Mucosa of rectum (tissue), 2 donors: ENCODE measurements at regions not wholly inside any gene's neighbourhood (a gene's known extent, or its start where the extent isn't known, plus 50 kb on each side); places are given as distances from the start of the nearest gene placed in this dataset.

ENCODE experiments used
- H3K27ac ChIP-seq, 2 donors: one replicate each; pipeline ENCODE4 v1.7.0; 2013; ENCODE audit warnings: inconsistent platforms in 2 of 2, low read depth in 2 of 2, low read length in 2 of 2
- H3K27me3 ChIP-seq, 2 donors: one replicate each; pipeline ENCODE4 v1.7.0; 2013; ENCODE audit warnings: low read length in 2 of 2; ENCODE audit not compliant: control insufficient read depth in 2 of 2, insufficient read depth in 2 of 2
- H3K36me3 ChIP-seq, 2 donors: one replicate each; pipeline ENCODE4 v1.7.0; 2013; ENCODE audit warnings: low read length in 2 of 2; ENCODE audit not compliant: control insufficient read depth in 2 of 2, insufficient read depth in 2 of 2
- H3K4me1 ChIP-seq, 2 donors: one replicate each; pipeline ENCODE4 v1.7.0; 2013; ENCODE audit warnings: low read length in 2 of 2, mild to moderate bottlenecking in 1 of 2; ENCODE audit not compliant: control insufficient read depth in 2 of 2, insufficient read depth in 2 of 2
- H3K4me3 ChIP-seq, 2 donors: one replicate each; pipeline ENCODE4 v1.7.0; 2013; ENCODE audit warnings: low read length in 2 of 2
- H3K9ac ChIP-seq, 2 donors: one replicate each; pipeline ENCODE4 v1.7.0; 2013; ENCODE audit warnings: low read length in 2 of 2, low read depth in 1 of 2, mild to moderate bottlenecking in 1 of 2
- H3K9me3 ChIP-seq, 2 donors: one replicate each; pipeline ENCODE4 v1.7.0; 2013; ENCODE audit warnings: low read length in 2 of 2; ENCODE audit not compliant: control insufficient read depth in 2 of 2
- donor health status: healthy.
- donor health status: Normal muscosa, but diverticular disease.

- no peaks in the 10 kb centered on the region for H3K9me3 ChIP-seq
Observed at GRCh38 chr9:38157711-38158110, 88.7 kb upstream of the SHB start.

DNA sequence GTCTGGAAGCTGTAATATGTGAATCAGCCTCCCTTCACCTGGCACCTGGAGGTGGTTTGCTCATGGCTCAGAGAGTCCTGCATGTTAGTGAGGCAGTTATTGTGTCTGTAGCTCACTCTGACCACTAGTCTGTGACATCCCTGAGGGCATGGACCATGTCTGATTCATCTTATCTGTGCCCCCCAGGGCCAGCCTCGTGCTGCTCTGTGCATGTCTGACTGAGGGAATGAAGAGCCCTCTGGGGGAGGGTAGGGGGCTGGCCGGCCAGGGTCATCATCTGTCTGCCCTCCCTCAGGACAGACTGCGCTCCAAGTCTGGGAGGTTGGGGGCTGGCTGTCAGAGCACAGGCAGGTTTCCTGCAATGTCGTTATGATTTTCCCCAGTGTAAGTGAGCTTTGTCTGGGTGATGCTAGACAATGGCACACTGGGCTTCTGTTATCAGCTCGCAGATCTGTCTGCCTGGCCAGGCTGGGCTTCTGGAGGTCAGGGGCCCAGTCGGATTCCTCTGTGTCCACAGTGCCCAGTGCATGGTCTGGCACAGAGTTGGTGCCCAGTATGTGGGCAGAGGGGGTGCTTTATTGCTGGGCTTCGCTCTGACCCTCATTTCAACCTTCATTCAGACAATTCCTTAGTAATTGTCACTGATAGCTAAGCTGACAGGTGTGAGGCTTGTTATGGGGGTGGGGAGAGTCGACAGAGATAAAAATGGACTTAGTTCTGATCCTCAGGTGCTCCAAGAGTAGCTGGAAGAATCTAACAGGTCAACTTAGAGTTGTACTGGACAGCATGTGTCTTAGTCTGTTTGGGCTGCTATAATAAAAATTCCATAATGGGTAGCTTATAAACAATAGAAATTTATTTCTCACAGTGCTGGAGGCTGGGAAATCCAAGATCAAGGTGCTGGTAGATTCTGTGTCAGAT is 85.7 kb upstream of the SHB start:
- H3K36me3 ChIP-seq: no peaks in the 10 kb centered on the region
- no peak overlapping the region for H3K9ac ChIP-seq
- no peak overlapping the region for H3K4me3 ChIP-seq
- no peak overlapping the region for H3K27ac ChIP-seq
- no peaks in the 10 kb centered on the region for H3K9me3 ChIP-seq
- no peaks in the 10 kb centered on the region for H3K4me1 ChIP-seq
- peaks cover 0 to 3% of the 10 kb centered on the region in 2 donors for H3K27me3 ChIP-seq

More at GRCh38 chr9:38157711-38158110, 88.7 kb upstream of the SHB start:
- Histone ChIP-seq H3K9ac (no peak overlapping the region), H3K4me1 (no peaks in the 10 kb centered on the region), H3K36me3 (no peaks in the 10 kb centered on the region), H3K27ac (no peak overlapping the region), H3K4me3 (no peak overlapping the region), H3K27me3 (no peaks in the 10 kb centered on the region)

DNA sequence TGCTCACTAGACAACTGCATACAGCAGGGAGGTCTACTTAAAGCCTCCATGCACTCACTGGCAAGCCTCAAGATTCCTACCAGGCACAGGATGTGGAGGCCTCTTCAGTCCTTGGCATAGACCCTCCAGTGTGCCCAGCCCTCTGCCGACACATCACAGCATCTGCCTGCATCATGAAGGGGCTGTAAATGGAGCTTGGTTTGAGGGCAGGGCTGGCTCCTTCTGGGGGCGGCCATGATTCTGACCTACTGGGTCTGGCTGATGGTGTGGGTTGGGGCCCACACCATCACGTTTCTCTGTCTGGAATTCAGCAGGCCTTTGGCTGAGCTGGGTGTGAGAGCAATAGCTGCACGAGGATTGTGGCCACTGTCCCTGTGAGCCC is 84.9 kb upstream of the SHB start:
- no peaks in the 10 kb centered on the region for H3K36me3 ChIP-seq
- H3K4me3 ChIP-seq: no peak overlapping the region
- no peaks in the 10 kb centered on the region for H3K9me3 ChIP-seq
- no peak overlapping the region for H3K27ac ChIP-seq
- no peaks in the 10 kb centered on the region for H3K4me1 ChIP-seq
- no peak overlapping the region for H3K9ac ChIP-seq
- peaks cover 0 to 3% of the 10 kb centered on the region in 2 donors for H3K27me3 ChIP-seq

GRCh38 chr9:38153152-38153909 is 84.3 kb upstream of the SHB start:
- no peaks in the 10 kb centered on the region for H3K36me3 ChIP-seq
- H3K9me3 ChIP-seq: no peaks in the 10 kb centered on the region
- peaks cover 0 to 3% of the 10 kb centered on the region in 2 donors for H3K27me3 ChIP-seq
- no peaks in the 10 kb centered on the region for H3K4me1 ChIP-seq
- no peak overlapping the region for H3K4me3 ChIP-seq
- H3K27ac ChIP-seq: no peak overlapping the region
- no peak overlapping the region for H3K9ac ChIP-seq

DNA sequence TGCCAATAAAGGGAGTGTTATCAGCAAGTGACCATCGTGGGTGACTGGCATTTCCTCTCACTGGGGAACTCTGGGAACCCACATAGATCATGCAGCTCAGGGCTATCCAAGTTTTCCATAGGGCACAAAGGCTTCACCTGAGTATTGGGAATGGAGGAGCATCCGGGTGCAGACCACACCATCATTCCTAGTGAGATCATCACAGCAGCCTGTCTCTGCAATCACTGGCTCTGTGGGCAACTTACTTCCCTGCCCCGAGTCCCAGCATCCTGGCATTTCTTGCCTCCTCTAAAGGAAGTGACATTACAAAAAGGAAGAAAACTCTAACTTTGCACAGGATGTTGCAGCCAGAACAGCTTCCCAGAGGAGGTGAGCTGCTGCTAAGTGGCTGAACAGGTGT is 80.6 kb upstream of the SHB start:
- H3K4me1 ChIP-seq: no peaks in the 10 kb centered on the region
- peaks cover 0 to 3% of the 10 kb centered on the region in 2 donors for H3K27me3 ChIP-seq
- H3K4me3 ChIP-seq: no peak overlapping the region
- no peak overlapping the region for H3K27ac ChIP-seq
- H3K36me3 ChIP-seq: no peaks in the 10 kb centered on the region
- no peak overlapping the region for H3K9ac ChIP-seq
- no peaks in the 10 kb centered on the region for H3K9me3 ChIP-seq

- Histone ChIP-seq H3K27ac (no peak overlapping the region), H3K9ac (no peak overlapping the region), H3K36me3 (no peaks in the 10 kb centered on the region), H3K9me3 (no peaks in the 10 kb centered on the region), H3K27me3 (peaks cover 0 to 3% of the 10 kb centered on the region in 2 donors), H3K4me1 (no peaks in the 10 kb centered on the region), H3K4me3 (no peak overlapping the region)
Observed at GRCh38 chr9:38146844-38147243, 77.8 kb upstream of the SHB start.

GRCh38 chr9:38145526-38146053 is 76.6 kb upstream of the SHB start:
- no peak overlapping the region for H3K9ac ChIP-seq
- no peaks in the 10 kb centered on the region for H3K4me1 ChIP-seq
- H3K4me3 ChIP-seq: no peak overlapping the region
- H3K9me3 ChIP-seq: no peaks in the 10 kb centered on the region
- H3K27me3 ChIP-seq: peaks cover 0 to 4% of the 10 kb centered on the region in 2 donors
- no peak overlapping the region for H3K27ac ChIP-seq
- no peaks in the 10 kb centered on the region for H3K36me3 ChIP-seq

GRCh38 chr9:38144421-38144820 is 75.4 kb upstream of the SHB start:
- H3K9me3 ChIP-seq: no peaks in the 10 kb centered on the region
- peaks cover 5 to 6% of the 10 kb centered on the region in 2 donors for H3K27me3 ChIP-seq
- no peak overlapping the region for H3K9ac ChIP-seq
- no peak overlapping the region for H3K27ac ChIP-seq
- H3K36me3 ChIP-seq: no peaks in the 10 kb centered on the region
- H3K4me1 ChIP-seq: no peaks in the 10 kb centered on the region
- H3K4me3 ChIP-seq: no peak overlapping the region

- no peak overlapping the region for H3K27ac ChIP-seq
- no peaks in the 10 kb centered on the region for H3K36me3 ChIP-seq
- no peaks in the 10 kb centered on the region for H3K4me1 ChIP-seq
- H3K9me3 ChIP-seq: no peaks in the 10 kb centered on the region
- H3K27me3 ChIP-seq: peaks cover 6 to 10% of the 10 kb centered on the region in 2 donors
- no peak overlapping the region for H3K4me3 ChIP-seq
- no peak overlapping the region for H3K9ac ChIP-seq
Observed at GRCh38 chr9:38141746-38142591, 72.9 kb upstream of the SHB start.
